OCI-LY1 (cell line): ENCODE measurements at regions not wholly inside any gene's neighbourhood (a gene's known extent, or its start where the extent isn't known, plus 50 kb on each side); places are given as distances from the start of the nearest gene placed in this dataset.
"Not testable (repeated sequence)": the region's sequence is repeated elsewhere in the genome, so short reads cannot be mapped to it uniquely, and the experiment has no call there.

Experiments used
- H2AFZ ChIP-seq: fragments of 200-600 bp; sonication (generic), shearing (Covaris generic); 2 replicates; pipeline ENCODE4 v1.6.0; 2014; ENCODE audit warnings: antibody characterized with exemption, mild to moderate bottlenecking, low read length
- H3F3A ChIP-seq: fragments of 200-600 bp; sonication (generic), shearing (Covaris generic); 2 replicates; pipeline ENCODE4 v1.6.0; 2014; ENCODE audit warnings: mild to moderate bottlenecking, antibody characterized with exemption, low read length, moderate library complexity; ENCODE audit not compliant: insufficient read depth
- H3K27ac ChIP-seq: fragments of 200-600 bp; sonication (generic); 2 replicates; pipeline ENCODE4 v1.5.1; 2014; ENCODE audit warnings: low read length, mixed run types, mild to moderate bottlenecking, low read depth; ENCODE audit not compliant: poor library complexity, severe bottlenecking
- H3K27me3 ChIP-seq: fragments of 200-600 bp; sonication (generic); 2 replicates; pipeline ENCODE4 v1.6.0; 2014; ENCODE audit warnings: antibody characterized with exemption, mild to moderate bottlenecking, low read length, moderate library complexity; ENCODE audit not compliant: insufficient read depth
- H3K36me3 ChIP-seq: fragments of 200-600 bp; sonication (generic); 2 replicates; pipeline ENCODE4 v1.6.1; 2014; ENCODE audit warnings: mild to moderate bottlenecking, antibody characterized with exemption, low read length, moderate library complexity, mixed read lengths; ENCODE audit not compliant: insufficient read depth
- H3K4me1 ChIP-seq: fragments of 200-600 bp; sonication (generic); 2 replicates; pipeline ENCODE4 v1.5.1; 2014; ENCODE audit warnings: mild to moderate bottlenecking, low read length, moderate library complexity; ENCODE audit not compliant: insufficient read depth, severe bottlenecking
- H3K4me2 ChIP-seq: fragments of 200-600 bp; sonication (generic), shearing (Covaris generic); 2 replicates; pipeline ENCODE4 v1.6.1; 2014; ENCODE audit warnings: low read length
- H3K4me3 ChIP-seq: fragments of 200-600 bp; sonication (generic); 2 replicates; pipeline ENCODE4 v1.5.1; 2014; ENCODE audit warnings: low read length, low read depth, mild to moderate bottlenecking, mixed read lengths; ENCODE audit not compliant: poor library complexity, severe bottlenecking
- H3K79me2 ChIP-seq: fragments of 200-600 bp; shearing (Covaris generic); 2 replicates; pipeline ENCODE4 v1.6.1; 2016; ENCODE audit warnings: mixed run types, low read length, mixed read lengths; ENCODE audit not compliant: insufficient read depth
- H3K9ac ChIP-seq: fragments of 200-600 bp; sonication (generic), shearing (Covaris generic); 2 replicates; pipeline ENCODE4 v1.6.1; 2014; ENCODE audit warnings: mild to moderate bottlenecking, low read length, mixed read lengths
- H3K9me2 ChIP-seq: fragments of 200-600 bp; sonication (generic), shearing (Covaris generic); 2 replicates; pipeline ENCODE4 v1.6.1; 2014; ENCODE audit warnings: low read depth, mild to moderate bottlenecking, low read length, mixed read lengths
- H3K9me3 ChIP-seq: fragments of 200-600 bp; shearing (Covaris generic); 2 replicates; pipeline ENCODE4 v1.6.1; 2014; ENCODE audit warnings: low read length, mixed read lengths
- H4K20me1 ChIP-seq: fragments of 200-600 bp; sonication (generic), shearing (Covaris generic); 2 replicates; pipeline ENCODE4 v1.6.0; 2016; ENCODE audit warnings: mild to moderate bottlenecking, low read length; ENCODE audit not compliant: insufficient read depth

DNA sequence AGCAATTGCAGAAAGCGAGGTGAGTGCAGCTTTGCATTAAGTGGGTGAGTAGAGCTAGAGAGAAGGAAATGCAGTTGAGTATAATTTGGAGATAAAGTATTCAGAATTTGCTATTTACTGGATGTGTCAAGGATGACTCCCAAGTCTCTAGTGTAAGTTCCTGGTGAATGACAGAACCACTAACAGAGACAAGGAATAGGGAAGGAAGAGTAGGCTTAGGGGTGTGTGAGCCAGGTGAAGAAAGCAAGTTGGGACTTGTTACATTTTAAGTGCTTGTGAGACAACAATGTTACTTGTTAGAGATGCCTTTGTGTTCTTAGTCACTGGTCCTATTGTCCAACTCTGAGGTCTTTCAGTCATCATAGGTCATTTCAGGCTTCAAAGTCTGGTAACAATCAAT lies 70.8 kb downstream of the TBC1D26 start:
- H3K27ac ChIP-seq, H3K79me2 ChIP-seq, H3K4me3 ChIP-seq, H2AFZ ChIP-seq, H4K20me1 ChIP-seq, H3K36me3 ChIP-seq, H3K9me3 ChIP-seq, H3K9ac ChIP-seq, H3K4me1 ChIP-seq, H3K27me3 ChIP-seq, H3K9me2 ChIP-seq, H3K4me2 ChIP-seq, H3F3A ChIP-seq: not testable (repeated sequence)

DNA sequence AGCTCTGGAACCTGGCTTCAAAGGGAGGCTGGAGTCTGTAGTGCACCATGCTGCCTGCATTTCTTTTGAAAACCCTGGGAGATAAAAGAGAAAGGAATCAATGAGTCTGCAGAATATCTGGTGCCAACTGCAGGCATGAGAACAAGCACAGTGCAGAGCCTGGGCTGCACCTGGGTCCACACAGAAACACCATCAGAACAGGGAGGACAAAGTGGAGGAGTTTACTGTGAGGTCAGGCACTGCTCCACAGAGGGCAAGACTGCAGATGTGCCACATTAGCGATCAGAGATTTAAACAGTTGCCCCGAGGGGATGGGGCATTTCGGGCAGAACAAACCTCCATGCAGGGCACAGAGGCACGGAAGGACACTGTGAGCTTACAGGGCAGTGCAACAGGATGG lies 74.7 kb downstream of the TBC1D26 start:
- not testable (repeated sequence) for H3K9ac ChIP-seq, H4K20me1 ChIP-seq, H3K4me2 ChIP-seq, H3K9me2 ChIP-seq, H3K4me3 ChIP-seq, H3K9me3 ChIP-seq, H3F3A ChIP-seq, H2AFZ ChIP-seq, H3K27me3 ChIP-seq, H3K79me2 ChIP-seq, H3K4me1 ChIP-seq, H3K27ac ChIP-seq, H3K36me3 ChIP-seq

DNA sequence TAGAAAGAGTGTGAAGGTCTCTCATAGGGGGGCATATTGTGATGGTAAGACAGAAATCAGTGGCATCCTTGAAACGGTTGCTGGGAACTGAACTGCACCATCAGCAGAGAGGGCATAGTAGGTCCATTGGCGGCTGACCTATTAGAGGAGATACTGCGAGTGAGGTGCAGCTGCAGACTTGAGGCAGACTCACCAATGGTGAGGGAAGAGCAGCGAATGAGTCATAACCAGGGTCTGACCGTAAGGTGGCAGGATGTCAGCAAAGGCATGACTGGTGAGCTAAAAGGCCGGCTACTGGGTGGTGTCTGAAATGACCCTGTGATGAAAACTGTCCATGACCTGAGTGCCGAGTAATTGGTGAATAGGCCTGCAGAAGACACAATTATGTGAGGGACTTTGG lies 81.3 kb downstream of the TBC1D26 start:
- H3F3A ChIP-seq, H3K27me3 ChIP-seq, H3K9ac ChIP-seq, H2AFZ ChIP-seq, H3K27ac ChIP-seq, H4K20me1 ChIP-seq, H3K9me3 ChIP-seq, H3K79me2 ChIP-seq, H3K9me2 ChIP-seq, H3K36me3 ChIP-seq, H3K4me1 ChIP-seq, H3K4me3 ChIP-seq, H3K4me2 ChIP-seq: not testable (repeated sequence)

DNA sequence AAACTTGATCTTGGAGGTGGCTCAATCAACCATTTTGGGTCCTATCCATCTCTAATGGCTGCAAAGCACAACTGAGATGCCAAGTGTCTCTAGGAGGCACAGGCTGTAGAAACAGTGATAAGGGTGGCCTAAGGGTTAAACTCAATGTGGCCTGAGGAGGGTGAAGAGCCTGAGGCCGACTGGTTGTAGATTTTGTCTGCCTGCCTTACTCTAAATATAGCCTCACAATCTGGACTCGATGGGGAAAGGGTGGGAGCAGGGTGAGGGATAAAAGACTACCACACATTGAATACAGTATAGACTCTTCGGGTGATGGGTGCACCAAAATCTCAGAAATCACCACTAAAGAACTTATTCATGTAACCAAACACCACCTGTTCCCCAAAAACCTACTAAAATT lies 81.9 kb downstream of the TBC1D26 start:
- not testable (repeated sequence) for H3K79me2 ChIP-seq, H3K4me1 ChIP-seq, H3K36me3 ChIP-seq, H3K4me2 ChIP-seq, H3K4me3 ChIP-seq, H4K20me1 ChIP-seq, H3K9ac ChIP-seq, H2AFZ ChIP-seq, H3K9me3 ChIP-seq, H3K27me3 ChIP-seq, H3F3A ChIP-seq, H3K9me2 ChIP-seq, H3K27ac ChIP-seq

DNA sequence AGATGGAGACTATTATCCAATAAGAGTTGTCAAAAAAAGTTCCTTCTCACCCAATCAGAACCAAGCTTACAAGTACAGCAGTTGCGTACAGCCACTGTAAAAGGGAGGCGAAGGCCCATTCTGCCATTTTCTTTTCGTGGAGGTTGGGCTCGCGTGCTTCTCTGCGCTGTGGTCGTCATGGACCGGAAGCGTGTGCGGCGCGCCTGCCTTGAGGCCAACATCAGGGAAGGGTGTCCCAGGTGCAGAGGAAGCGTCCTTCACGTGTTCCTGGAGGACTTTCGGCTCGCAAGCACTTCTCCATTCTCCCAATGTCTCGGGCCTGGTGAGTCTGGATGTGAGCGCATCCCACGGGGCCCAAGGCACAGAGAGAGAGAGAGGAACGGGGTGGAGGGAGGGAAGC lies 85.8 kb downstream of the TBC1D26 start:
- H3F3A ChIP-seq, H3K4me2 ChIP-seq, H3K9ac ChIP-seq, H3K79me2 ChIP-seq, H4K20me1 ChIP-seq, H3K9me3 ChIP-seq, H3K27me3 ChIP-seq, H3K9me2 ChIP-seq, H3K4me1 ChIP-seq, H3K36me3 ChIP-seq, H2AFZ ChIP-seq, H3K27ac ChIP-seq, H3K4me3 ChIP-seq: not testable (repeated sequence)

DNA sequence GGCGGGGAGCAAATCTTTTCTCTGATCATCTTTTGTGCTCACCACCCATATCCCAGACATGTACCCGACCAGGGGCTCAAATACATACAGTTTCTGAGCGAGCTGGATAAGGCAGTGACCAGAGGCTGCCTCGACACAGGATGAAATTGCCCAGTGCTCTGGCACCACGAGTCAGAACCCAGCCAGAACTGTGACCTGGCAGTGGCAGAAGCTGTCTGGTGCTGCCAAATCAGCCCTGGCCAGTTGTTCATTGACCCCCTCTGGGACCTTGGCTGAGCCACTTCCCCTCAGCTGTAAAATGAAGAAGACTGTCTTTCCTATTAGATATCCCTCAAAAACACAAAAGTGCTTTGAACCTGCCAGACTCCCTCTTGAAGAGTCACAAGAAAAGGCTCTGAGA lies 90.2 kb downstream of the TBC1D26 start:
- H3K27ac ChIP-seq, H2AFZ ChIP-seq, H3K9me2 ChIP-seq, H3K4me1 ChIP-seq, H3K36me3 ChIP-seq, H3F3A ChIP-seq, H3K9ac ChIP-seq, H4K20me1 ChIP-seq, H3K27me3 ChIP-seq, H3K4me3 ChIP-seq, H3K4me2 ChIP-seq, H3K9me3 ChIP-seq, H3K79me2 ChIP-seq: not testable (repeated sequence)
